GM13976 (cell line): ENCODE measurements at regions not wholly inside any gene's neighbourhood (a gene's known extent, or its start where the extent isn't known, plus 50 kb on each side); places are given as distances from the start of the nearest gene placed in this dataset.
"Not testable (repeated sequence)": the region's sequence is repeated elsewhere in the genome, so short reads cannot be mapped to it uniquely, and the experiment has no call there.

ENCODE experiments used
- DNase-seq: peaks from one replicate; pipeline ENCODE4 v3.0.0; 2012; ENCODE audit warnings: low spot score
- CTCF ChIP-seq: IDR thresholded peaks from 2 replicates; pipeline ENCODE4 v1.5.1; 2012; ENCODE audit warnings: borderline replicate concordance, mild to moderate bottlenecking; ENCODE audit not compliant: insufficient read depth; ENCODE audit errors: extremely low read depth, missing control alignments, control extremely low read depth
- in situ Hi-C: fragments of 300-500 bp; cut with MboI; formaldehyde crosslinking; loops from one replicate; pipeline ENCODE4 v1.12.0; 2022; ENCODE audit warnings: low sequenced_read_pairs, mixed read lengths, inconsistent platforms; ENCODE audit not compliant: unreplicated experiment

- DNase-seq, in situ Hi-C loops: not testable (repeated sequence)
Observed at GRCh38 chrX:99988532-99988931, 421.5 kb downstream of the PCDH19 start.

DNA sequence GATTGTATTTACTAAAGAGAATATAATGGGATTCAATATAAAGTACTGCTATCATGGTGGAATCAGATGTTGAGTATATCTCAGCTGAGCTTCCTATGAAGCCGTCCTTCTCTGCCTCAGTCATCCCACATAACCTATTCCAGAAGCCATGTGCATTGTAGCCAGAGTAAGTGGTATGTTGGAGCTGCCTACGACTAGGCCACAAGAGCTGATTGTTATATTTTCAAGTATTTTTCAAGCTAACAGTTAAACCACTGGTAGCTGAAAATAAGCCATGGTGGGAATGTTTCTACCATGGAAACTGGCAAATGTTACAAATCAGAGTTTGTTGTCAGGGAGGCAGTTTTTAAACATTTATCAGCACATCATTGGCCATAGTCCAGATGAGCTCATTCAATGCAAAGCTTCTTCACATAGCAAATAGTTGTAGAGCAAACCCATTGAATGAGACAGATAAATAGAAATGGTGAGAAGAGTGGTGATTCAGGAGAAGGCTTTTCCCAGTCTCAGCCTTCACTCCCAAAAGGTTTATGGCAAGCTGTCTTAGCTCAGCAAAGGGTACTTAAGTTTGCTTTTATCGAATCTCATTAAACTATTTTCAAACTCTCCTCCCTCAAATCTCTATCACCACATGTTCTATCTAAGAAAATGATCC lies 436.4 kb downstream of the PCDH19 start:
- in situ Hi-C loops, result no loop called here
- no peak for DNase-seq
- TF ChIP-seq CTCF, result no peak

DNA sequence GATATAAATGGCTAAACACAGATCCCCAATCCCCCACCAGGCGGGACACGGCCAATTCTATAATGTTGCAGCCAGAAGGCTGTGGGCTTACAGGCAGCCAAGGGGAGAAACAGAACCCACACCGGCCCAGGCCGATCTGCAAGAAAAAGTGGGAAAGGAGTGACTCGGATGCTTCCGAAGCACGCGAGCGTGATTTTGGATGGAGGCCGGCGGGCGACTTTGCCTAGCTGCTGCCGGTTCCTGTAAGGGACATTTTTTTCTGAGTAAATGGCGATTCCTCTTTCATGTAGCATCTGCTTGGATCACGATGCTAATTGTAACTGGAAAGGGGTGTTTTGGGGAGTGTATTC lies 470.2 kb downstream of the PCDH19 start:
- DNase-seq, result no peak
- in situ Hi-C loops, result no loop called here
- no peak for TF ChIP-seq CTCF

GRCh38 chrX:99939206-99939882 lies 470.7 kb downstream of the PCDH19 start:
- in situ Hi-C loops, DNase-seq: not testable (repeated sequence)

GRCh38 chrX:99938464-99938863 lies 471.6 kb downstream of the PCDH19 start:
- in situ Hi-C loops, result no loop called here
- no peak for DNase-seq
- TF ChIP-seq CTCF, result no peak

GRCh38 chrX:99933865-99934264 lies 476.2 kb downstream of the PCDH19 start:
- in situ Hi-C loops, result no loop called here
- no peak for DNase-seq
- TF ChIP-seq CTCF, result no peak

DNA sequence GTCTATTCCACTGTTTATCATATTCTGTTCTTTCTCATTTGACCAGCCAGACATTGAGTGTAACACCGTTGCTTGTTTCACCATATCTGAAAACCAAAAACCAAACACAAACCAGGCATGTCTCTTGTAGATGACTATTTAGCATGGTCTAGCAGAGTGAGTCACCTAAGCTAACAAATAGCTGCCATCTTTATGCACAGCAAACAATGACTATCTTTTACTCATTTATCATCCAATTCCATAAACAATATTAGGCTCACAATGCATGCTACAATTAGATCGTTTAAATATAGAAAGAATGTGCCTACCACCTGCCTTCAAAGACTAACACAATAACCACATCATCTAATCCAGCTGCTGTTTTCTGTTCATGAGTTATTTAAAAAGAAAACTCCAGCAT lies 495.4 kb downstream of the PCDH19 start:
- DNase-seq, result no peak
- no peak for TF ChIP-seq CTCF
- in situ Hi-C loops, result no loop called here
